HG02973 (cell line): ENCODE measurements at regions not wholly inside any gene's neighbourhood (a gene's known extent, or its start where the extent isn't known, plus 50 kb on each side); places are given as distances from the start of the nearest gene placed in this dataset.
A peak's percentile ranks its signal among the peaks of the same experiment; 100 is the strongest.
"Not testable (repeated sequence)": the region's sequence is repeated elsewhere in the genome, so short reads cannot be mapped to it uniquely, and the experiment has no call there.

Source experiments
- ATAC-seq: cut with Tn5 transposase; IDR thresholded peaks from one replicate; pipeline ENCODE4 v1.9.1; 2021; ENCODE audit warnings: moderate library complexity; ENCODE audit not compliant: unreplicated experiment

DNA sequence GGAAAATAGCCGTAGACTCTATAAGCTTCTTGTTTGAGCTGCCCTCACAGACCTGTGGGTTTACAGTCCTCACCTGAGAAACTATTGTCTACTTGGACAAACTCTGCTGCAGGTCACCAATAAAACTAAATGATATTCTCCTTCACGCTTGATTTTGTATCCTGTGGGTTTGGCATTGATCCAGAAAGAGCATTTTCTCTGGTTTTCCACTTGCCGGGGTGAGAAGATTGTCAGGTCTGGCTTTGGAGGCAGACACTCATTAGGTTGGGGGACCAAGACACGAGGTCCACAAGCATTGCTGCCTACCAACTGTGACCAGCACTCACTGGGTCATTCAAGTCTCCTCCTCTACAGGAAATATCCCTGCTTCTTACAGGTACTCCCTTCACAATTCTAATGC is 68.5 kb downstream of the CDC14C start:
- ATAC-seq: no peak

- peak; percentile 96 for ATAC-seq
These were observed 77.3 kb downstream of the CDC14C start for GRCh38 chr7:49001610-49002033.

- no peak for ATAC-seq
These were observed 86.4 kb downstream of the CDC14C start for GRCh38 chr7:49010717-49011116.

DNA sequence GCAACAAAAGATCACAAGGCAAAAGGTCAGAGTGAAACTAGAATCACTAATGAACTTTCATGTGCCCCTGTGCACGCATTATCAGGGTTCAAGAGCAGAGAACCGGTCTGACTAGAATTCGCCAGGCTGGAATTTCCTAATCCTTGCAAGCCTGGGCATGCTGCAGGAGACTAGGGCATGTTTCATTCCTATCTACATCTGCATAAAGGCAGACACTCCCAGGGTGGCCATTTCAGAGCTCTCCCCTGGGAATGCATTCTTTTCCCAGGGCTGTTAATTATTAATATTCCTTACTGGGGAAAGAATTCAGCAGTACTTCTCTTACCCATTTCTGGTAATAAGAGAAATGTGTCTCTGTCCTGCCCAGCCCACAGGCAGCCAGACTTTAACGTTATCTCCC is 90.5 kb downstream of the CDC14C start:
- no peak for ATAC-seq

- no peak for ATAC-seq
These were observed 95.8 kb downstream of the CDC14C start for GRCh38 chr7:49020145-49020544.

- ATAC-seq: no peak
These were observed 98.1 kb downstream of the CDC14C start for GRCh38 chr7:49022448-49022847.

GRCh38 chr7:49023345-49024328 is 99.3 kb downstream of the CDC14C start:
- ATAC-seq: no peak

DNA sequence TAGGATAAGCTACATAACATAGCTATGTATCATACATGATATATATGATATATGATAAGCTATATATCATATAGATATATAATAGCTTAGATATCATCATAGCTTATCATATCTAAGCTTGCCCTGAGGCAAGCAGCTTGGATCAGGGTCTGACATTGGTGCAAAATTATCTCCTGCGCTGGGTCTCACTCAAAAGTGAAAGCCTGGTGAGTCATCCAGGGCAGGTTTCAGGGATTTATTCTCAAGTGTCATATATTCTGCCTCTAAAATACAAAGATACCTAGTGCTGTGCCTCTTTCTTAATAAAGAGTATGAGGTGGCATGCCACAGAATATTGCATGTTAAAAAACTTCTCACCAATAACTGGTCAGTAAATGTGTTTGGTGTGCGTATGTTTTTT is 105.9 kb downstream of the CDC14C start:
- ATAC-seq: no peak

GRCh38 chr7:49033140-49033539 is 108.8 kb downstream of the CDC14C start:
- not testable (repeated sequence) for ATAC-seq

- no peak for ATAC-seq
These were observed 113.2 kb downstream of the CDC14C start for GRCh38 chr7:49037346-49038210.

DNA sequence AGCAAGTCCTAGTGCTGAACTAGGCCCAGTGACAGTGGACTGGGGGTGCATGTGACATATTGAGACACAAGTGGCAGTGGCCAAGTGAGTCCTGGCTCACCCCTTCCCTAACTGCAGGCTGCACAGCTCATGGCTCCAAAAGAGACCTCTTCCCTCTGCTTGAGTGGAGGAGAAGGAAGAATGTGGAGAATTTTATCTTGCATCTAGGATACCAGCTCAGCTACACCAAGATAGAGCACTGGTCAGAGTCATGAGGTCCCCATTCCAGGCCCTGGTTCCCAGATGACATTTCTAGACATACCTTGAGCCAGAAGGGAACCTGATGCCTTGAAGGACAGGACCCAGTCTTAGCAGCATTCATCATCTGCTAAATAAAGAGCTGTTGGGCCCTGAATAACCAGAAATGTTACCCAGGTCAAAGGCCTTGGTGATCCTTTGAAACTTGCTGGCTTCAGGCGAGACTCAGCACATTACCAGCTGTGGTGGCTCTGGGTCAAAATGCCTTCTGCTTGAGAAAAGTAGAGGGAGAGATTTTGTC is 114.5 kb downstream of the CDC14C start:
- ATAC-seq: no peak

DNA sequence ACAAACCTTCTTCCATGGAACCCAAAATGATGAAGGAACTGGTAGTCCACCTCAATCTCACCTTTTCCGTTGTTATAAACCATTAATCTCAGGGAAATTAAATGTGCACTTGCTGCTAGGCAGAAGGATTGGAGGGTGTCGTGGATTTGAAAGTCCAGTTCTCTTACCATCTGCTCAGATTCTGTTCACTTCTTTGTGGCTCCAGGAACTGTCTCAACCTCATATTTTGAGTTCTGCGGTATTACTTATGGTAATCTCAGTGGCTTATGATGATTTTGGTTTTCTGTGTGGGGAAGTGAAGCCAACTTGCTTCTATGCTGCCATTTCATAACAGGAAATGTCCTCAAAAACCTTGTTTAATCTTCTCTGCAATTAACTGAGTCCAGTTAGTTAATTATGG is 136.4 kb downstream of the CDC14C start:
- no peak for ATAC-seq

GRCh38 chr7:49074538-49074937 is 150.2 kb downstream of the CDC14C start:
- no peak for ATAC-seq

DNA sequence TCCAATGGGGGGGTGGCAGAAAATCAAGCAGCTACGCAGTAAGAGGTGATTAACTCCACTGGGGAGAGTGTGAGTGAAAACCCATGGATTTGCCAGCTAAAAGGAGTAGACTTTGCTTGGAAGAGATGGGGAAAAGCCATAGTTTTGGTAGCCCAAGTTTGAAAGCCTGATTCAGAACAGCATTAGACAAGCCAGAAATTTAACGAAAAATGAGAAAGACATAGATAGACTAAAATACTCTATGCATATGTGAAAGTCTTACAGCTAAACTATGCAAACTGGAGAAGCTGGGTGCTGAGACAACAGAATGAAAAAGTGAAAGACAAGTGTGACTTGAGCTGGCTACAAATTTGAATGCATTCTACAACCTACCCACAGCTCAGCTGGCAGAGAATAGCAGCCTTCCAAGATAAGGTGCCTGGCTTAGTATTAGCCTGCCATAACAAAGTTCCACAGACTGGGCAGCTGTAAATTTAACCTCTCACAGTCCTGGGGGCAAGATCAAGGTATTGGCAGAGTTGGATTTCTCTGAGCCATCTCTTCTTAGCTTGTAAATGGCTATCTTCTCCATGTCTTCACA is 156.6 kb downstream of the CDC14C start:
- ATAC-seq: no peak

DNA sequence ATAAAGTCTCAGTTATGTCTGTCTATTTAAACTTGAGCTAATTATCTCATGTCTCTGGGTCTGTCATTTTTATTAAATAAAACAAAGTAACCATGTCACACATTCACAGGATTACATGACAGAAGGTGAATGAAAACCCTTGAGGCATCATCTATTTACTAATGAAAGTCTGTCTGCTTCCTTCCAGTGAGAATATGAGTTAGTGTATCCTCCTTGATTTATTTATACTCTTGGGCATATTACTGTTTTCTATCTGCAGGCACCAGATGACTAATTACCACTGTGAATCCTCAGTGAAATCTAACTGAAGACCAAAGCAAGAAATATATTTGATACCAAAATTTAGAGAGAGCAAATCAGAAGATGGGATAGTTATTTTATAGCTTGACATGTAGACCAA is 163.7 kb downstream of the CDC14C start:
- no peak for ATAC-seq

DNA sequence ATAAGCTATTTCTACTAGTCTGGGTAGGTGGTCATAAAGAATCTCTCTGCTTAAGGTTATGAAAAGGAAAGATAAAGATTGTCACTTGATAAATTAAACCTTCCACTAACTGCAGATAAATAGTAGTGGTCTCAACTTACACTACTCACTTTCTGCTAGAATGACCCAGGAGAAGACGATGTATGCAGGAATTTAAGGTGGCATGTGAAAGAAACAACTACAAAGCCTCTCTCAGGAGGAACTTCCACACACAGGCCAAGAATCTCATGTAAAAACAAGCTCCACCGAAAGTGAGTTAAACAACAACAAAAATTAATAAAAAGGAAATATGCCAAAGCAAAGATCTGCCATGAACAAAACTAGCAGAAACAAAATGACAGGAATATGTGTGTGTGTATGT is 165.4 kb downstream of the CDC14C start:
- no peak for ATAC-seq

DNA sequence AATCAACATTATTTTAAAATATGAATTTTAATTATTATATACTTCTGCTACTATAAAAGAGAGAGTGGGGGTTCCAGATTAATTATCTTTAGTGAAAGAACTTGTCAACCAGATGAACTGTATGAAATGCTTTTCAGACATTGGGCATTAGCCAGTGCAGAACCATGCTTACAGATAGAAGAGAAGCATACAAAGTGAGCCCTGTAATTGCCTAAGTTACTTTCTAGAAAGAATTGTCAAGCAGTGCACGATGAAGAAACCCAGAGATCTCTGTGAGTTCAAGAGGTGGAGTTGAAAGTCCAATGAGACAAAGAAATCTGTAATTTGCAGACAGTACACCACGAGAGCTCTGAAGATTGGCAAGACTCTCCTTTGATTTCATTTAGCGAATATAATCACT is 166.7 kb downstream of the CDC14C start:
- no peak for ATAC-seq

- no peak for ATAC-seq
These were observed 167.2 kb downstream of the CDC14C start for GRCh38 chr7:49091519-49091918.

- ATAC-seq: no peak
These were observed 168.9 kb downstream of the CDC14C start for GRCh38 chr7:49093218-49093617.

- no peak for ATAC-seq
These were observed 170.5 kb downstream of the CDC14C start for GRCh38 chr7:49094866-49095265.
